ENCODE measurements at regions not wholly inside any gene's neighbourhood (a gene's known extent, or its start where the extent isn't known, plus 50 kb on each side); places are given as distances from the start of the nearest gene placed in this dataset.

DNA sequence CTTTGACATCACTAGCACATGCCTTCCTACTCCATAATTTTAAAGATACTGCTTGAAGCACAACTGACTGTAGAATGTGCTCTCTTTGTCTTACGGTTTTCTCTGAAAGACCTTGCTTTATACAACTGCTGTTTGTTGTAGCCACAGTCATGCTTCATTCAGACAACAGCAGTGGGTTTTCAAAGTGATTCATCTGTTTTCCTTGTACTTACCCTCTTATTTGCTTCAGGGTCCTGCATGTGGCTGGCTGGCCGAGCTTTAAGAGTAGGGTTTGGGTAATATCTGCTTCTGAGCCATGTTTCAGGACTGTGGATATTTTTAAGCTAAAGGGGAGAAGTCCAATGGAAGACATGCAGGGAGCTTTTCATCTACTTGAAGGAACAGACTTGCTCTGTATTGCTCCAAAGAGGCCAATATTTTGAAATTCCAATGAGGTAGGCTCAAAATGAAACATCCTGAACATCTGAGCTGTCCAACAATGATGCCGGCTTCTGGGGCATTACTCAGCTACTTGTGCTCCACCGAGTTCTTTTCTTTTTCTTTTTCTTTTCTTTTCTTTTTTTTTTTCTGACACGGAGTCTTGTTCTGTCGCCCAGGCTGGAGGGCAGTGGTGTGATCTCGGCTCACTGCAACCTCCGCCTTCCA, 160.2 kb upstream of the SGK1 start:
- DNase-seq = no peak

DNA sequence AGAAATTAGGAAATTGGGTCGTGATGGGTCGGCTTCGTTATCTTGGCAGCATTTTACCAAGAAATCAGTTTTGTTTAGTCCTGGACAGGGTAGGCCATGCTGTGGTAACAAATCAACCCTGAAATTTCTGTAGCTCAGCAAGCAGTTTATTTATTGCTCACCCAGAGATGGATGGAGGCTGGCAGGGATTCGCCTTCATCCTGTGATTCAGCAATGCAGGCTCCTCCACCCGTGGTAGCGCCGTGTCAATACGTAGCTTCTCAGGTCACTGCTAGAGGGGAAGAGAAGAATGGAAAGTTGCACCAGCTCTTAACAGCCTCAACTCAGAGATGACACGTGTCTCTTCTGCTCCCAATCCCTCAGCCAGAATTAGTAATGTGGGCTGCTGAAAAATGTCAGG, 157.0 kb upstream of the SGK1 start:
- DNase-seq = no peak

DNA sequence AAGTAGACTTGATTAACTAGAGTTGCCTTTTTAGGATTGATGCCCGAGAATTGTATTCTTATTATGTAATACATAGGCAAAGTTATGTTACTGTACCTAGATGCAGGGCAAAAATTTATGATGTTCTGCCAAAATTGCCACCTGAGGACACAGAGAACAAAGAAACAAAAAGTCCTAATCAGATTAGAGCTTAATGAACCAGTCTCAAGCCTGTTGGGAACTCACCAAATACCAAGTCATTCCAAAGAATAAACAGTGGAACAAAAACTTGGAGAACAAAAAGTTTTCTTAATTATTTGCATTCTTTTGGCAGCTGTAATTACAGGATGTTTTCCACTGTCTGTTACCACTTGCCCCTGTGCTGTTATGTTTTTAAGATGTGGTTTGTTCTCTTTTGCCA, 154.7 kb upstream of the SGK1 start:
- DNase-seq = no peak

DNA sequence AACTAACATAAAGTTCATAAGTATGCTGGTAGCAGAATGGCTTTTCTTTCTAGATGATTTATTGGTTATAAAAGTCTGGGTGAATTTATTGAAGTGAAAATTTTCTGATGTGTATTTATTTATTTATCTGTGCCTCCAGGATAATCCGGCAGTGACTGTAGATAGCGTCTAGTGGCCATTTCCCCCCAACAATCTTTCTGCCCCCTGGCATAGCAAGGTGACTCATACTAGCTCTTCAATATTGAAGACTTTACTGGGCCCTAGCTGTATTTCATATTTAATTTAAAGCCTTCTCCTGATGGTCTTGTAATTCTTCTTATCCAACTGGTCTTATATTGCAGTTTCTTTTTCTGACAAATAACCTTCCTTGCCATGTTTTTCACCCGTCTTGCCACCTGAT, 154.1 kb upstream of the SGK1 start:
- no peak for DNase-seq

DNA sequence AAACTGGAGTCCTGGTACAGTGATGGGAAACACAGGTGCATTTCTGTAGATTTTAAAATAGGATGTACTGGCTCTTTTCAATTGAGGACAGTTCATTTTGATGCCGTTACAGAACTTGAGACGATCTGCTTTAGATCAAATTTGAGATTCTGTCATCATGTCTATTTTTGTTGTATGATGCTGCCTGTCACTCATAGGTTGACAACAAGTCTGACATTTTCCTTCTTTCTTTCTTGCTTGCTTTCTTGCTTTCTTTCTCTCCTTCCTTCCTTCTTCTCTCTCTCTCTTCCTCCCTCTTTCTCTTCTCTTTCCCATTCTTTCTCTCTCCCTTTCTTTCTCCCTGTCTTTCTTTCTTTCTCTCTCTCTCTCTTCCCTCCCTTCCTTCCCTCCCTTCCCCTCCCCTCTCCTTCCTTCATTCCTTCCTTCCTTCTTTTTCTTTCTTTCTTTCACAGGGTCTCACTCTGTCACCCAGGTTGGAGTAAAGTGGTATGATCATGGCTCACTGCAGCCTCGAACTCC, 152.6 kb upstream of the SGK1 start:
- no peak for DNase-seq

- DNase-seq = no peak
These were observed 152.0 kb upstream of the SGK1 start for GRCh38 chr6:134469702-134470456.

GRCh38 chr6:134468633-134469032, 150.7 kb upstream of the SGK1 start:
- DNase-seq = no peak

DNA sequence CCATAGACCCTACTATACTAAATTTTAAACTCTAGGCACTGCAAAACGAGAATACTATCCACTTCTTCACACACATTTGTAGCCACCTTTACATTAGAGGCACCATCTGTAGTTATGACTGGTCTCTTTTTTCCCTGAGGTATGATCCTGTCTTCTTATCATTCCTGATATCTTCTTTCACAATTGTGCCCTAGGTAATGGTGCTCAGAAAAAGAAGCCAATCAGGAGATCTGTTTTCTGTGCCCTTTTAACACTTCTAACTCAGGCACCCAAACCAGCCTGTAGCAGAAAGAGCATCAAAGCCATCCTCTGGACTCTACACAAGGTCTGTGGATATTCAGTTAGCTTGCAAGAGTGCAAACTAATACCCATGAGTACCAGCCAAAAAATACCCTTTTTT, 149.7 kb upstream of the SGK1 start:
- DNase-seq = no peak

GRCh38 chr6:134466771-134467525, 149.0 kb upstream of the SGK1 start:
- DNase-seq = peak; percentile 18

- DNase-seq = peak; percentile 79
These were observed 146.9 kb upstream of the SGK1 start for GRCh38 chr6:134464690-134465411.

GRCh38 chr6:134458857-134459657, 141.1 kb upstream of the SGK1 start:
- no peak for DNase-seq

DNA sequence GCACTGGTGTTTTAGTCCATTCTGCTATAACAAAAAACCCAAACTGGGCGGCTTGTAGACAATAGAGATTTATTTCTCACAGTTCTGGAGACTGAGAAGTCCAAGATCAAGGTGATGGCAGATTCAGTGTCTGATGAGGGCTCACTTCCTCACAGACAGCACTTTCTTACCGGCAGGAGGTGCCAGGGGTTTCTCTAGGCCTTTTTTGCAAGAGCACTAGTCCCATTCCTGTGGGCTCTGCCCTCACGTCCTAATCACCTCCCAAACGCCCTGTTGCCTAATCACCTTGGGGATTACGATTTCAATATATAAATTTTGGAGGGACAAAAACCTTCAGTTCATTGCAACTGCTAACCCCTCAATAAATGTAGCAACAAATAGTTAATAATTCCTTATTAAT, 140.0 kb upstream of the SGK1 start:
- DNase-seq = peak; percentile 24

DNA sequence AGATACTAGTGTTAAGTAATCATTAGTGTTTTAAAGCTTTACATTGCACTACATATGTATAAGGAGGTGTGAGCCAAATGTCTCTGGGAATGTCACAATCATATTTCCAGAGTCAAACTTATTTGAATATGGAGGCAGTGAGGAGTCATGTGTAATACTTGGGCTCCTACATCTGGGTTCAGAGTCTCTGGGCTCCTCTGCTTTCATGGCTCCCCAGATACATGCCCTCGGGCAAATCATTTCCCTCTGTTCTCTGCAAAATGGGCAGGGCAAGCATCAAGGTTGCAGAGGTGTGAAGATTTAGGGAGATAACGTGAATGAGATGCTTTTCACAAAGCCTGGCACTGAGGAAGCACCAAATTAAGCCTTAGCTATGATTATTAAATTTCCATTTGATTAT, 138.3 kb upstream of the SGK1 start:
- no peak for DNase-seq

GRCh38 chr6:134455319-134455718, 137.4 kb upstream of the SGK1 start:
- DNase-seq = no peak

GRCh38 chr6:134454794-134455193, 136.9 kb upstream of the SGK1 start:
- DNase-seq = no peak

DNA sequence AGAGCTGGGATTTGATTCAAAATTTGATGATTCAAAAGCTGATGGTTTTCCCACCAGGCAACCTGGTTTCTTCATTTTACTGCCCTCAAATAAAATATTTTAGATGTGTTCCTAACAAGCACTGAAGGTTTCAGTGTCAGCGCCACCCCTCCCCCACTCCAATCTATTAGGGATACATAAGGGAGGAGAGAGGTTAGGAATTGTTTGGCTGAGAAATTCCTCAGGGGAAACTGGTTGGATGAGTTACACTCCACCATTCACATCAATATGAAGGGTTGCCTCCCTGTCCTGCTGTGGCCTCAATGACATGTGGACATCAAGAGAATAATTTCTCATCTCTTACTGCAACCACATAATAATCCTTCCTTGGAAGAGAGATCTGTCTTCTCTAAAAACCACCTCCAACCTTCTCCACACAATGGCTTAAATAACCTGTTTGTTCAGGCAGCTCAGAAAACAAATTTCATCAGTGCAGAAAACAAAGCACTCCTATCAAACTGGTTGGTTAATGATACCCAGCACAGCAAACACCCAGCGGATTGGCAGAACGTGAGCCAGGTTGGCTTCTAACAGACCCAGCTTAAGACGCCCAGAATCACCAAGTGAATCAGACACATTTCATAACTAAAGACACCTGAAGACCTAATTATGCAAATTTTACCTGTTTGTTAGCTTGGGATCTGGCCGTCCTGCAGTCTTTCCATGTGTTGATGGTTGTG, 136.0 kb upstream of the SGK1 start:
- DNase-seq = no peak

DNA sequence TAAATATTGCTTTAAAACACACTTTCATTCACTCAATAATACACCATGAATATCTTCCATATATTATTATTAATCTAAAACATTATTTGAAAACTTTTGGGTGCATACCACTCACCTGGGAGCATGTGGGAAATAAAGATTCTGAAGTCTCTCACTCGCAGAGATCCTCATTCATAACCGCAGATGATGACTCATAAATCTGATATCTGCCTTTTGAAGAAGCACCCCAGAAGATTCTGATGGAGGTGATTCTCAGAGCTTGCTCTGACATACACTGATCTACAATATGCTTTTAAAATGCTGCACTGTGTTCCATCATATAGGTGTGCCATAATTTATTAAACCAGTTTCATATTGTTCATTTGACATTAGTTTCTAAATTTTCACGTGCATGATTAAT, 135.0 kb upstream of the SGK1 start:
- no peak for DNase-seq

- DNase-seq = no peak
These were observed 133.6 kb upstream of the SGK1 start for GRCh38 chr6:134451529-134451928.

DNA sequence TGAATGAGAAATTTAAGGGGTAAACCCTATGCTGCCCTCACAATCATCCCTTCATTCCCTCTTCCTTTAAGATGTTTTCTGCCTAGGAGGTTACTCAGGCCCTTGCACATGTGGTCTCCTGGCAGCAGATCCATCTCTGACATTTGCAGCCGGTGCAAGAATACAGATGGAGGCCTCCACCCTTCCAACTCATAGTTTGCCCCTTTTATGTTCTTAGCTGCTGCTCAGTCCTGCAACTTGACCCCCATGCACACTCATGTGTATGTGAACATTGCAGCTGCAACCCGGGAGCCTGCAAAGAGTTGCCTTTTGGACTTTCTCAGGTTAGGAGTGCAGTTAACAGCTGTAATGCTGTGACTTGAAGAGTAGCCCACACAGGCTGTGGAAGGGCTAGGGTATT, 131.9 kb upstream of the SGK1 start:
- DNase-seq = no peak

- DNase-seq = no peak
These were observed 131.1 kb upstream of the SGK1 start for GRCh38 chr6:134449004-134449403.

- no peak for DNase-seq
These were observed 130.0 kb upstream of the SGK1 start for GRCh38 chr6:134447883-134448387.

Data from NCI-H82 (cell line).